Endothelial cell of umbilical vein (primary cell): ENCODE measurements at regions not wholly inside any gene's neighbourhood (a gene's known extent, or its start where the extent isn't known, plus 50 kb on each side); places are given as distances from the start of the nearest gene placed in this dataset.

Source experiments
- CTCF ChIP-seq, 2 donors: IDR thresholded peaks; 1 replicate in 1 of 2; 2 replicates in 1 of 2; pipeline ENCODE4 v1.5.1; 2011; ENCODE audit warnings: low read length in 2 of 2, mild to moderate bottlenecking in 2 of 2, moderate library complexity in 2 of 2, control low read depth in 1 of 2, inconsistent platforms in 1 of 2, low read depth in 1 of 2; ENCODE audit not compliant: insufficient read depth in 1 of 2; ENCODE audit errors: extremely low read depth in 1 of 2
- EZH2 ChIP-seq: IDR thresholded peaks from 2 replicates; pipeline ENCODE4 v1.6.1; 2012; ENCODE audit warnings: borderline replicate concordance, low read depth, mild to moderate bottlenecking, moderate library complexity, low read length, inconsistent platforms; ENCODE audit not compliant: severe bottlenecking
- GATA2 ChIP-seq: IDR thresholded peaks from 2 replicates; pipeline ENCODE4 v1.7.0; 2011; ENCODE audit warnings: low read depth, mild to moderate bottlenecking, moderate library complexity, mixed read lengths, low read length; ENCODE audit not compliant: insufficient read length, insufficient read depth
- JUN ChIP-seq: IDR thresholded peaks from 2 replicates; pipeline ENCODE4 v1.6.1; 2011; ENCODE audit warnings: borderline replicate concordance, low read depth; ENCODE audit not compliant: insufficient read length, insufficient read depth
- MAX ChIP-seq: IDR thresholded peaks from 2 replicates; pipeline ENCODE4 v1.6.1; 2011; ENCODE audit not compliant: insufficient read depth, insufficient read length
- POLR2A ChIP-seq: IDR thresholded peaks from 2 replicates; pipeline ENCODE4 v1.6.1; 2012; ENCODE audit warnings: low read depth, mild to moderate bottlenecking, control low read depth, low read length
- POLR2AphosphoS5 ChIP-seq: IDR thresholded peaks from 2 replicates; pipeline ENCODE4 v1.6.1; 2012; ENCODE audit warnings: low read depth, mild to moderate bottlenecking, control low read depth, low read length, moderate library complexity; ENCODE audit not compliant: insufficient read depth

GRCh38 chr4:164304101-164304639, 449.8 kb upstream of the SMIM31 start:
- no peak for TF ChIP-seq EZH2
- TF ChIP-seq CTCF (IDR thresholded peaks at IDR 0.05; ENCODE audit: extremely low read depth in 1 of 2, insufficient read depth in 1 of 2, low read depth in 1 of 2, low read length in 2 of 2): no peak
- no peak for TF ChIP-seq POLR2A
- no peak for TF ChIP-seq POLR2AphosphoS5
- no peak for TF ChIP-seq GATA2
- no peak for TF ChIP-seq JUN
- no peak for TF ChIP-seq MAX
